PC-3 (cell line): ENCODE measurements at regions not wholly inside any gene's neighbourhood (a gene's known extent, or its start where the extent isn't known, plus 50 kb on each side); places are given as distances from the start of the nearest gene placed in this dataset.

Experiments used
- EZH2phosphoT487 ChIP-seq: fragments of 300-600 bp; sonication (generic); IDR thresholded peaks from 2 replicates; pipeline ENCODE4 v1.6.1; 2018; ENCODE audit warnings: mild to moderate bottlenecking, antibody characterized with exemption, low read length, borderline replicate concordance
- TF ChIP-seq, protein P1 (sequence below): fragments of 300-600 bp; sonication (generic); conservative IDR thresholded peaks from 2 replicates; pipeline ENCODE4 v1.5.1; 2017; ENCODE audit warnings: antibody characterized with exemption, low read depth, mild to moderate bottlenecking, low read length

DNA sequence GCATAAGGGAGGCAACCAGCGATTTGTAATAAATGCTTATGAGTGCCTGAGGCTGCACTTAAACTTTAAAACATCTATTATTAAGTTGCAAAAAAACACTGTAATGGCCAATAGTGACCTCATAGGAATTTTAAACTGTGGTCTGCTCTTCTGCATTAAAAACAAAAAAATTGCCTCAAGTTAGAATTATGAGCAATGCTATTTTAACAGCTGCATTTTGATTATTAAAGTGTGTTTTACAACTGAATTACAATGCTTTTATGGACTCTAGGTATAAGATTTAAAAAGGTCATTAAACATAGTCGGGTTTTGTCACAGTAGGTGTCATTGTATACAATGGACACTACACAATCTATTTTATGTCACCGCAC lies 528.7 kb upstream of the FANCL start:
- TF ChIP-seq, protein P1, sequence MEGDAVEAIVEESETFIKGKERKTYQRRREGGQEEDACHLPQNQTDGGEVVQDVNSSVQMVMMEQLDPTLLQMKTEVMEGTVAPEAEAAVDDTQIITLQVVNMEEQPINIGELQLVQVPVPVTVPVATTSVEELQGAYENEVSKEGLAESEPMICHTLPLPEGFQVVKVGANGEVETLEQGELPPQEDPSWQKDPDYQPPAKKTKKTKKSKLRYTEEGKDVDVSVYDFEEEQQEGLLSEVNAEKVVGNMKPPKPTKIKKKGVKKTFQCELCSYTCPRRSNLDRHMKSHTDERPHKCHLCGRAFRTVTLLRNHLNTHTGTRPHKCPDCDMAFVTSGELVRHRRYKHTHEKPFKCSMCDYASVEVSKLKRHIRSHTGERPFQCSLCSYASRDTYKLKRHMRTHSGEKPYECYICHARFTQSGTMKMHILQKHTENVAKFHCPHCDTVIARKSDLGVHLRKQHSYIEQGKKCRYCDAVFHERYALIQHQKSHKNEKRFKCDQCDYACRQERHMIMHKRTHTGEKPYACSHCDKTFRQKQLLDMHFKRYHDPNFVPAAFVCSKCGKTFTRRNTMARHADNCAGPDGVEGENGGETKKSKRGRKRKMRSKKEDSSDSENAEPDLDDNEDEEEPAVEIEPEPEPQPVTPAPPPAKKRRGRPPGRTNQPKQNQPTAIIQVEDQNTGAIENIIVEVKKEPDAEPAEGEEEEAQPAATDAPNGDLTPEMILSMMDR, result no peak
- TF ChIP-seq EZH2phosphoT487, result 0 out of 2 replicates have a peak, but pooled peaks have one; percentile 30
